Heart left ventricle (tissue), 16 donors: ENCODE measurements at regions not wholly inside any gene's neighbourhood (a gene's known extent, or its start where the extent isn't known, plus 50 kb on each side); places are given as distances from the start of the nearest gene placed in this dataset.

Source experiments
- ATAC-seq, 4 donors: fragments of 200-7000 bp; cut with Tn5 transposase; one replicate each; pipeline ENCODE4 v1.9.1; 2020 to 2022; ENCODE audit warnings: moderate library complexity in 4 of 4, mild to moderate bottlenecking in 3 of 4, moderate number of reproducible peaks in 1 of 4
- DNase-seq, 5 donors: peaks; one replicate each; pipeline ENCODE4 v3.0.0-alpha.2; 2020
- H3K27ac ChIP-seq, 12 donors: fragments of 200-600 bp; sonication (generic) in 4 of 12; one replicate each; pipeline versions ENCODE4 v1.5.0 to v1.8.0; 2016 to 2022; ENCODE audit warnings: mild to moderate bottlenecking in 2 of 12
- H3K27me3 ChIP-seq, 9 donors: fragments of 200-600 bp; sonication (generic) in 2 of 9; one replicate each; pipeline versions ENCODE4 v1.5.1 to v1.8.0; 2016 to 2022; ENCODE audit warnings: mild to moderate bottlenecking in 3 of 9
- H3K36me3 ChIP-seq, 9 donors: fragments of 200-600 bp; sonication (generic) in 2 of 9; one replicate each; pipeline versions ENCODE4 v1.5.0 to v1.8.0; 2018 to 2022; ENCODE audit warnings: mild to moderate bottlenecking in 2 of 9
- H3K4me1 ChIP-seq, 12 donors: fragments of 200-600 bp; sonication (generic) in 4 of 12; one replicate each; pipeline versions ENCODE4 v1.5.0 to v1.8.0; 2016 to 2022; ENCODE audit warnings: mild to moderate bottlenecking in 3 of 12
- H3K4me3 ChIP-seq, 12 donors: fragments of 200-600 bp; sonication (generic) in 4 of 12; one replicate each; pipeline versions ENCODE4 v1.5.0 to v1.8.0; 2017 to 2022; ENCODE audit warnings: mild to moderate bottlenecking in 9 of 12, moderate library complexity in 4 of 12
- H3K9me3 ChIP-seq, 12 donors: fragments of 200-600 bp; sonication (generic) in 4 of 12; one replicate each; pipeline versions ENCODE4 v1.5.0 to v1.8.0; 2016 to 2022; ENCODE audit warnings: mild to moderate bottlenecking in 1 of 12
- CTCF ChIP-seq, 12 donors: fragments of 200-600 bp; sonication (generic) in 4 of 12; IDR thresholded peaks; one replicate each; pipeline versions ENCODE4 v1.5.0 to v1.8.0; 2018 to 2022; ENCODE audit warnings: antibody characterized with exemption in 12 of 12, mild to moderate bottlenecking in 5 of 12
- POLR2A ChIP-seq, 2 donors: fragments of 450-650 bp; IDR thresholded peaks; one replicate each; pipeline ENCODE4 v1.6.1; 2017; ENCODE audit warnings: antibody characterized with exemption in 2 of 2, mild to moderate bottlenecking in 2 of 2, moderate library complexity in 2 of 2
- WGBS, 4 donors: extraction: QIAGEN DNeasy Blood & Tissue Kit in 2 of 4; methylation state at CpG; one replicate each; pipeline versions ENCODE4 v1.1.5 to v1.1.7; 2013 to 2018; 5-methylcytosine and 5-hydroxymethylcytosine counted together
- intact Hi-C, 10 donors: fragments of 100-400 bp; cut with DNase I; formaldehyde crosslinking; loops; one replicate each; pipeline versions ENCODE4 v1.11.1 to v1.14.2; 2022
- donor health status: ischemic (EF 13 %, LVEDD 7.1; RV severe dilation, severe dysfunction).
- donor health status: healthy with polysubstance abuse.
- donor health status: DM: no; HTN: yes; CAD: no.
- donor health status: DM: no; HTN: no; CAD: no.
- donor health status: ischemic (EF 25% LVEDD 6.9; RV normal size, moderate dysfunction).
- donor health status: ischemic (EF 25% LVEDD 5.7; RV mildly dilated, moderate dysfunction).
- donor health status: healthy.
- donor health status: DM: yes; HTN: yes; CAD: no.
- donor health status: ischemic (EF 35%, LVEDD 5.7; RV mildly dilated, moderate dysfunction).
- donor health status: nonischemic (EF 11% LVEDD 7.7; RV severe dilation, severe dysfunction).
- donor health status: DM: yes; HTN: yes; CAD: no.
- donor health status: PGD.
- donor health status: ischemic (EF 29% LVEDD 5.4; RV normal size, mild dysfunction).
- donor health status: nonischemic (EF 23%, LVEDD 6.1; RV moderate dilation, normal function).

GRCh38 chr16:14350626-14351025 is 279.4 kb downstream of the PARN start:
- Histone ChIP-seq H3K36me3 (no peaks in the 10 kb centered on the region), H3K27ac (no peak overlapping the region), H3K4me3 (no peak overlapping the region), H3K9me3 (peaks cover 0 to 12% (median 0%) of the 10 kb centered on the region in 12 donors), H3K27me3 (peaks cover 0 to 2% (median 0%) of the 10 kb centered on the region in 9 donors), H3K4me1 (peaks cover 0 to 12% (median 5%) of the 10 kb centered on the region in 12 donors)
- no peak for TF ChIP-seq CTCF (IDR thresholded peaks at IDR 0.05)
- TF ChIP-seq POLR2A (IDR thresholded peaks at IDR 0.05), result no peak
- ATAC-seq (no peak), DNase-seq (no peak)
- intact Hi-C loops, result loop anchor here in 1 of 10 donors (10.0 kb wide), 1 partner anchor 46 kb away; no protein-coding TSS in a partner anchor
- 61 to 73% (median 65%) methylated on average over 8 of the region's 8 CpGs for WGBS, 4 donors

DNA sequence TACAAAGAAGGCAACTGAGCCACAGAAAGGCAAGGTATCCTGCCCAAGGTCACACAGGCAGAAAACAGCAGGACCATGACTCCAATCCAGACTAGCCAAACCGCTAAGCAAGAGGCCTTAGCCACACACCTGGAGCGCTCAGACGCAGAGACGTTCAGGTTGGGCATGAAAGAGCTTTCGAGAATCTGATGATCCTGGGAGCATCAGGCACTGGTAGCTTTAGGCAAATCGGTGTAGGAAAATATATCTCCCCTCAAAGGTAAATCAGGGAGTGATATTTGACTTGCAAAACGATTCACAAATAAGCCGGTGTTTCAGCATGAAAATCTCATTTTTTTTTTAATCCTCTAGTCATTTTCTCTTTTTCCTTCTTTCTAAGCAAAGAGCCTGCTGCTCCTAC is 279.0 kb downstream of the MRTFB start:
- H3K36me3 ChIP-seq, result no peaks in the 10 kb centered on the region
- H3K27me3 ChIP-seq, result no peaks in the 10 kb centered on the region
- peaks cover 0 to 12% (median 0%) of the 10 kb centered on the region in 12 donors for H3K9me3 ChIP-seq
- DNase-seq (no peak), ATAC-seq (no peak)
- intact Hi-C loops, result loop anchor here in 1 of 10 donors (10.0 kb wide), 1 partner anchor 45 kb away; no protein-coding TSS in a partner anchor
- H3K4me1 ChIP-seq, result peaks cover 0 to 10% (median 4%) of the 10 kb centered on the region in 12 donors
- no peak overlapping the region for H3K4me3 ChIP-seq
- TF ChIP-seq CTCF (IDR thresholded peaks at IDR 0.05) (no peak), POLR2A (IDR thresholded peaks at IDR 0.05) (no peak)
- WGBS, 4 donors, result 81 to 90% (median 86%) methylated on average over 8 of the region's 8 CpGs
- H3K27ac ChIP-seq, result no peak overlapping the region

DNA sequence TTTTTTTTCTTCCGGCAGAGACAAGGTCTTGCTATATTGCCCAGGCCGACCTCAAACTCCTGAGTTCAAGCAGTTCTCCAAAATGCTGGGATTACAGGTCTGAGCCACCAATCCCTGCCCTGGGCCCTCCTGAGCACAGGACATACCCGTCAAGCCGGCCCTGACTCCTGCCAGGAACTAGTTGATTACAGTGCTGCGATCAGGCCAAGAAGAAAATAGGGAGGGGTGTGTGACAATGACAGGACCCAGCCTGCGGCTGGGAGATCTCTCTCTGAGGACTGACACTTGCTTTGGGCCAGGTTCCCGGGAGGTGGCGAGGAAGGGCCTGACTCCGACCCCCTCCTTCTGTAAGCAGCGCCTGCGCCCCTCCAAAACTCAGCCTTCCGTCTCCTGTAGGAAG is 276.6 kb downstream of the MRTFB start:
- Histone ChIP-seq H3K27me3 (no peaks in the 10 kb centered on the region), H3K36me3 (no peaks in the 10 kb centered on the region), H3K9me3 (peaks cover 0 to 12% (median 0%) of the 10 kb centered on the region in 12 donors), H3K4me1 (peaks cover 0 to 10% (median 0%) of the 10 kb centered on the region in 12 donors), H3K4me3 (no peak overlapping the region), H3K27ac (peak overlapping the region; percentile 4 to 77 (median 62))
- intact Hi-C loops, result loop anchor here in 2 of 10 donors (5.0 kb wide), 2 partner anchors 45 to 140 kb away; no protein-coding TSS in a partner anchor
- TF ChIP-seq POLR2A (IDR thresholded peaks at IDR 0.05), result no peak
- TF ChIP-seq CTCF (IDR thresholded peaks at IDR 0.05), result no peak
- ATAC-seq, result peak; percentile 96 to 98 (median 96)
- 22 to 41% (median 32%) methylated on average over 12 of the region's 12 CpGs for whole genome bisulfite sequencing, 4 donors
- peak; percentile 66 to 87 (median 73) for DNase-seq

DNA sequence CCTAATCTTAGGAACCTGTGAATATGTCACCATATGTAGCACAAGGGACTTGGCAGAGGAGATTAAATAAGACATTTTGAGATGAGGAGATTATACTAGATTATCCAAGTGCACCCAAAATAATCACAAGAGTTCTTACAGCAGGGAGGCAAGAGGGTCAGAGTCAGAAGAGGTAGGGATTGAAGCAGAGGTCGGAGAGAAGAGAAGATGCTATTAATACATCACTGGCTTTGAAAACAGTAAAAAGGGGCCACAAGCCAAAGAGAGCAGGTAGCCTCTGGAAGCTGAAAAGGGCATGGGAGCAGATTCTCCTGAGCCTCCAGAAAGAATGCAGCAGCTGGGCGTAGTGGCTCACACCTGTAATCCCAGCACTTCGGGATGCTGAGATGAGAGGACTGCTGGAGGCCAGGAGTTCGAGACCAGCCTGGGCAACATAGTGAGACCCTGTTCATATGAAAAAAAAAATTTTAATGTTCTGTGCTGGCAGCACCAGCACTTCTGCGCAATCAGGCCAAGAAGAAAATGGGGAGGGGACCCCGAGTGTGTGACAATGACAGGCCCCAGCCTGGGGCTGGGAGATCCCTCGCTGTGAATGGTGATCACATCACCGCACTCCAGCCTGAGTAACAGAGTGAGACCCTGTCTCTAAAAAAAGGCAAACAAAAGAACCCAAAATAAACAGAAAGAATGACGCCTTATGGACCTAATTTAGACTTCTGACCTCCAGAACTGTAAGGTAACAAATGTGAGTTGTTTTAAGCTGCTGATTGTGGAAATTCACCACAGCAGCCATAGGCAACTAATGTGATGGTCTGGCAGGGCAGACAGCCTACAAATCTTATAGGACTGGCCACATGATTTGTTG is 275.4 kb downstream of the MRTFB start:
- DNase-seq (no peak), ATAC-seq (no peak)
- Histone ChIP-seq H3K4me3 (no peak overlapping the region), H3K9me3 (peaks cover 0 to 18% (median 0%) of the 10 kb centered on the region in 12 donors), H3K27ac (peak overlapping the region in 3 of 12 donors; percentile 60 to 77 (median 72)), H3K27me3 (no peaks in the 10 kb centered on the region), H3K36me3 (no peaks in the 10 kb centered on the region), H3K4me1 (peaks cover 0 to 10% (median 0%) of the 10 kb centered on the region in 12 donors)
- 81 to 96% (median 87%) methylated on average over 9 of the region's 9 CpGs for WGBS, 4 donors
- TF ChIP-seq POLR2A (IDR thresholded peaks at IDR 0.05), result no peak
- no peak for TF ChIP-seq CTCF (IDR thresholded peaks at IDR 0.05)
- intact Hi-C loops, result loop anchor here in 2 of 10 donors (5.0 kb wide), 2 partner anchors 44 to 141 kb away; no protein-coding TSS in a partner anchor
